ENCODE measurements at regions not wholly inside any gene's neighbourhood (a gene's known extent, or its start where the extent isn't known, plus 50 kb on each side); places are given as distances from the start of the nearest gene placed in this dataset.

DNA sequence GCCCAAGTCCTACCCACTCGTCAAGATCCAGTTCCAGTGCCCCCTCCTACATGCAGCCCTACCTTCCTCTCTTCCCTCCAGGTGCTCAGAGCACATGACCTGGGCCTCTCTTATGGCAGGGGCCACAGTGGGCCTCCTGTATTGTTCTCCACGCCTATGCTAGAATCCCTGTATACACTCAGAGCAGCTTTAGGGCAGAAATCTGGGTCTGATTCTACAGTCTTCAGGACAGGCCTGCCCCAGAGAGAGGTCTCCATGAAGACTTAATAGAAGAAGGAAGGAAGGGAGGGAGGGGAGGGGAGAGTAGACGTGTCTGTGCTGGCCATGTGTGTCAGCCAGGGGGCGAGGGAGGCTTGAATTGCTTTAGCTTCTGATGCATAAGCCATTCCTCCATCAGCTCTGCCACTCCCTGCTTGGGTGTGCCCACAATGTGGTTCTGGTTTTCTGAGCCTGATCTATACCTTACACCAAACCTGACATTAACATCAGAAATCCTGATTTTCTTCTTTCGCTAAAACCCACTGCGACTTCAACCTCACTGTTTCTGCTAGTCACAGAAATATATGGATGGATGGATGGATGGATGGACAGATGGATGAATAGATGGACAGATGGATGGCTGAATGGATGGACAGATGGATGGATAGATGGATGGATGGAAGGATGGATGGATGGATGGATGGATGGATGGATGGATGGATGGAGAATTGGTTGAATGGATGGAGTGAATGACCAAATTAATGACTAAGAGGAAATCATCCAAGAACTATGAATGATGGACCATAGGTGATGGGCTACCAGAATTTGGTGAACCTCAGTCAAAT lies 56.6 kb upstream of the PRDM11 start:
- no peak for DNase-seq (ENCODE audit: low spot score)

GRCh38 chr11:45090607-45091006 lies 55.8 kb upstream of the PRDM11 start:
- no peak for DNase-seq (ENCODE audit: low spot score)

DNA sequence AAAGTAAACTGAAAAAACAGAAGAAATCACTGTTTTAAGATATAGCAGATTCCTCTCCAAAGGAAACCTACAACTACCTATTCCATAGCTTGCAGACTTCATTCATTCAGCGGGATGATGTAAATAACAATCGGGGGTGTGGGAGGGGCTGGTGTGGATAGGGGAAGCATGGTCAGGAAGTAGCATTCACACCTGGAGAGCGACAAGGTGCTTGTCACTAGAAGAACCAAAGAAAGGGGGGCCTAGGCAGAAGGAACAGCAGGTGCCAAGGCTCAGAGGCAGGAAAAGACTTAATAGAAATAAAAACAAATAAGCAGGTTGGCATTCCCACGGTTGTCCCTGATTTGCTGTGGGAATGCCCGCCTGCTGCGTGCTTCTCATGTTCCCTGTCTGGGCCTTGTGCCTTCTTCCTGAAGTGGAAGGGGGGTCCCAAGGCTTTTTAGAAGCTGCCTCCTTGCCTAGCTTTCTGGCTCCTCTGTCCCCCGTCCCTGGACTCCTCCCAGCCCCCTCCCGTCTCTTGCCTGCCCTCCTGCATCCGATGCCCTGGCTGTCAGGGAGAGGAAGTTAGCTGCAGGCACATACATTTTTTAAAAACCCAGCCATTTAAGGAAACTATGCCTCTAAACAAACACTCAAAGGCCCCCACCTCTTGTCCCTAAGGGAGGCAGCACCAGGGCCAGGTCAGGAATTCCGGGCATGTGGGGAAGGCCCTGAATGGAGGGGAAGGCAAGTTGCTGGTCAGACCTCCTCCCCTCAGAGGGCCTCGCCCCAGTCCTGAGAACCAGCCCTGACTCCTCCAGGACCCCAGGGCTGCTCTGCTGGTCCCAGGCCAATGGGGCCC lies 54.7 kb upstream of the PRDM11 start:
- no peak for DNase-seq (ENCODE audit: low spot score)

DNA sequence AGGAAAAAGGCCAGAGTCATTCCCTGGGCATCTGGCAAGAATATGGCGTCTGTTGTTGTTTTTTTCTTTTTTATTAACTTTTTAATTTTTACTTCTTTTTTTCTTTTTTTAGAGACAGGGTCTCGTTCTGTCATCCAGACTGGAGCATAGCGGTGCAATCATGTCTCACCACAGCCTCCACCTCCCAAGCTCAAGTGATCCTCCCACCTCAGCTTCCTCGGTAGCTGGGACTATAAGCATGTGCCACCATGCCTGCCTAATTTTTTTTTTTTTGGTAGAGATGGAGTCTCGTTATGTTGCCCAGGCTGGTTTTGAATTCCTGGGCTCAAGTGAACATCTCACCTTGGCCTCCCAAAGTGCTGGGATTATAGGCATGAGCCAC lies 54.0 kb upstream of the PRDM11 start:
- DNase-seq (ENCODE audit: low spot score), result no peak

- DNase-seq (ENCODE audit: low spot score), result peak; percentile 62
These were observed 53.3 kb upstream of the PRDM11 start for GRCh38 chr11:45092901-45093760.

GRCh38 chr11:45093761-45094455 lies 52.5 kb upstream of the PRDM11 start:
- DNase-seq (ENCODE audit: low spot score), result no peak

DNA sequence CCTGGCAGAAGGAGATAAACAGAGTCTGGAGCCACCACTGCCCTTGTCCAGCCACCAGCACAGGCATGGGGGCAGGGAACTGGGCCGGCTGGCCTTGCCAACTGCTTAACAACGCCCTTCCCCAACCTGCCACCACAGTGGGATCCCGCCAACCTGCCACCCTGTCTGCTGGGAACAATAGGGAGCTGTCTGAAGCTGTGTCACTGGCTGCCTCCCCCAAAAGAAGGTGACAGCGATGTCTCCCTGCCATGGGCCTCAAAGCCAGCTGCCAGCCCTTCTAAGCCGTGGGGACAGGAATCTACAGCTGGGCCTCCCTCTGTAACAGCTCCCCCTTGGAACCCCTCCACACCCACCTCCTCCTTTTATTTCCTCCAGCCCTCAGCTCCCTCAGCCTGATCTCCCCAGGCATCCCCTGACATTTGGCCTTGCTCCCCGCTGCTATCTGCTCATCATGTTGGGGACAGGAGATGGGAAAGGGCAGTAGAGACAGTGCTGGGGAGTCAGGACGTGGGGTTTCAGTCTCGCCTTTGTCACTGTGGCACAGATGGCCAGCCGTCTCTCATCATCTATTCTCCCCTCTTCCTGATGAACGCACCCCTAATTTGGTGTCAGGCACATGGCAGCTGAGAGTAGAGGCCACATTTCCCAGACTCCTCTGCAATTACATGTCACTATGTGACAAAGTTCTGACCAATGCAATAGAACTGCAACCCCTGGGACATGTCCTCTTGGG lies 51.3 kb upstream of the PRDM11 start:
- no peak for DNase-seq (ENCODE audit: low spot score)

DNA sequence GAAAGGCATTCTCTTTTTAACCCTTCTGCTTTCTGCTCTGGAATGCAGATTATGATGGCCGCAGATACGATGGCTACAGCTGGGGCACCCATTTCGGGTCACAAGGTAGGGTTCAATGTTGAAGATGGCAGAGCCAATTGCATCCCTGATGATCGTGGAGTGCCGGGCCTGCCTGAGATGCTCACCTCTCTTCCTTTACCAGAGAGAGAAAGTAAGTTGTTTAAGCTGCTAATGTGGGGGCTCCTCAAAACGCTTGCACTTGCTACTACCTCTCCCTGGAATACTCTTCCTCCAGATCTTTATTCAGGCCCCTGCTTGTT lies 50.8 kb upstream of the PRDM11 start:
- DNase-seq (ENCODE audit: low spot score), result no peak

GRCh38 chr11:45096636-45097035 lies 49.8 kb upstream of the PRDM11 start:
- DNase-seq (ENCODE audit: low spot score), result peak; percentile 29
